A673 (cell line): ENCODE measurements at regions not wholly inside any gene's neighbourhood (a gene's known extent, or its start where the extent isn't known, plus 50 kb on each side); places are given as distances from the start of the nearest gene placed in this dataset.

Experiments used
- EZH2 ChIP-seq: fragments of 200-600 bp; sonication (generic); IDR thresholded peaks from 2 replicates; pipeline ENCODE4 v1.6.1; 2017; ENCODE audit warnings: borderline replicate concordance, low read depth, mild to moderate bottlenecking, mixed read lengths, antibody characterized with exemption, low read length; ENCODE audit not compliant: poor library complexity, severe bottlenecking
- TF ChIP-seq, protein P1 (sequence below): fragments of 300-800, 200-600 bp; sonication (generic); conservative IDR thresholded peaks from 2 replicates; pipeline ENCODE4 v1.5.1; 2017; ENCODE audit warnings: low read depth, mild to moderate bottlenecking, antibody characterized with exemption, low read length, moderate library complexity, mixed read lengths

DNA sequence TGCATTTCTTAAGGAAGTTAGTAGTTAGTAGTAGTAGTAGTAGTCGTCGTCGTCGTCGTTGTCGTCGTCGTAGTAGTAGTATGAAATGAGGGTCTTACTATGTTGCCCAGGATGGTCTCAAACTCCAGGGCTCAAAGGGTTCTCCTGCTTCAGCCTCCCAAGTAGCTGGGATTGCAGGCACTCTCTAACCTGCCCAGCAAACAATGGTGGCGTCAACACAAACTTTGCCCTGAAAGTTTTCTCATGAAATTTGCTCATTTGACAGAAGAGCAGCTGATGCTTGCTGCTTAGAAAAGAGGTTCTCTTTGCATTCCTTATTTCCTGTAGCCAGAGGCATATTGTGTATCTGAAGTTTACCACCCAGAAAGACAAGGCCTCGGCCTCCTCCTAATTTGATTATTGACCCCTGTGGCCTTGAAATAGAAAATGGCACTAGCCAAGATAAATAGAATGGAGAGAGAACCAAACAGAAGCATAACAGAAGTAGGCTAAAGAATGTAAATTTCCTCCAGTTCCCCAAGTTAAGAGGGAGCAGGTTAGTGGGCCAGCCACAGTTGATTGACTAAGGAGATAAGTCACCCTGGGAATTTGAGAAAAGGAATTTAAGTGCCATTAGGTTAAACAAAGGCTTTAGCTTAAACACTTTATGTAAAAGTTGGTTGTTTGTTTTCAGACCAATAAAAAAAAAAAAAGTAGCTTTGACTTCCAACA is 166.2 kb upstream of the ROBO2 start:
- TF ChIP-seq, protein P1, sequence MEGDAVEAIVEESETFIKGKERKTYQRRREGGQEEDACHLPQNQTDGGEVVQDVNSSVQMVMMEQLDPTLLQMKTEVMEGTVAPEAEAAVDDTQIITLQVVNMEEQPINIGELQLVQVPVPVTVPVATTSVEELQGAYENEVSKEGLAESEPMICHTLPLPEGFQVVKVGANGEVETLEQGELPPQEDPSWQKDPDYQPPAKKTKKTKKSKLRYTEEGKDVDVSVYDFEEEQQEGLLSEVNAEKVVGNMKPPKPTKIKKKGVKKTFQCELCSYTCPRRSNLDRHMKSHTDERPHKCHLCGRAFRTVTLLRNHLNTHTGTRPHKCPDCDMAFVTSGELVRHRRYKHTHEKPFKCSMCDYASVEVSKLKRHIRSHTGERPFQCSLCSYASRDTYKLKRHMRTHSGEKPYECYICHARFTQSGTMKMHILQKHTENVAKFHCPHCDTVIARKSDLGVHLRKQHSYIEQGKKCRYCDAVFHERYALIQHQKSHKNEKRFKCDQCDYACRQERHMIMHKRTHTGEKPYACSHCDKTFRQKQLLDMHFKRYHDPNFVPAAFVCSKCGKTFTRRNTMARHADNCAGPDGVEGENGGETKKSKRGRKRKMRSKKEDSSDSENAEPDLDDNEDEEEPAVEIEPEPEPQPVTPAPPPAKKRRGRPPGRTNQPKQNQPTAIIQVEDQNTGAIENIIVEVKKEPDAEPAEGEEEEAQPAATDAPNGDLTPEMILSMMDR, result no peak
- no peak for TF ChIP-seq EZH2
